H1 (cell line): ENCODE measurements at regions not wholly inside any gene's neighbourhood (a gene's known extent, or its start where the extent isn't known, plus 50 kb on each side); places are given as distances from the start of the nearest gene placed in this dataset.

Experiments used
- CTCF ChIA-PET: fragments of 300-600 bp; sonication (Branson Sonifier 250); formaldehyde crosslinking; loops from one replicate; lab custom pipeline; 2021; ENCODE audit not compliant: partially characterized antibody; lab: Charles Lee
- POLR2A ChIA-PET: fragments of 300-600 bp; sonication (Branson Sonifier 250); formaldehyde crosslinking; loops from one replicate; lab custom pipeline; 2021; ENCODE audit warnings: inconsistent platforms; ENCODE audit not compliant: partially characterized antibody; lab: Charles Lee
- DNase-seq, 2 experiments: peaks; one replicate each; pipeline versions ENCODE4 v3.0.0 to v3.0.0-alpha.2; 2010 to 2022; ENCODE audit warnings: low spot score in 2 of 2, low read depth in 1 of 2, mixed read lengths in 1 of 2
- FAIRE-seq: peaks from 2 replicates; lab custom pipeline; 2011; peaks lifted over from hg19 to GRCh38; lab: Jason Lieb, UNC
- H2AFZ ChIP-seq: 2 replicates; pipeline ENCODE4 v1.8.1; 2012; ENCODE audit warnings: low read length, inconsistent platforms
- H2AK5ac ChIP-seq: 2 replicates; pipeline ENCODE4 v1.6.1; 2013; ENCODE audit warnings: low read depth, low read length
- H2BK120ac ChIP-seq: replicated peaks from 2 replicates; pipeline ENCODE3; 2013; ENCODE audit warnings: low read depth, low read length, inconsistent platforms
- H2BK12ac ChIP-seq: 2 replicates; pipeline ENCODE4 v1.6.1; 2013; ENCODE audit warnings: low read depth, low read length
- H2BK15ac ChIP-seq: 2 replicates; pipeline ENCODE4 v1.6.1; 2013; ENCODE audit warnings: low read length
- H2BK20ac ChIP-seq: 2 replicates; pipeline ENCODE4 v1.6.1; 2013; ENCODE audit warnings: low read length
- H2BK5ac ChIP-seq: 2 replicates; pipeline ENCODE4 v1.6.1; 2013; ENCODE audit warnings: low read depth, low read length
- H3K14ac ChIP-seq: 2 replicates; pipeline ENCODE4 v1.6.1; 2013; ENCODE audit warnings: inconsistent platforms; ENCODE audit not compliant: insufficient read length
- H3K18ac ChIP-seq: 2 replicates; pipeline ENCODE4 v1.6.1; 2013; ENCODE audit warnings: low read length; ENCODE audit errors: extremely low read depth
- H3K23ac ChIP-seq: 2 replicates; pipeline ENCODE4 v1.6.1; 2013; ENCODE audit warnings: inconsistent platforms; ENCODE audit not compliant: insufficient read length
- H3K23me2 ChIP-seq: 2 replicates; pipeline ENCODE4 v1.6.1; 2013; ENCODE audit warnings: low read depth, low read length
- H3K27ac ChIP-seq: 2 replicates; pipeline ENCODE4 v1.6.1; 2011; ENCODE audit warnings: low read depth, low read length, inconsistent platforms
- H3K27me3 ChIP-seq, 4 experiments: replicated peaks in 1 of 4; 1 replicate in 1 of 4; 2 replicates in 3 of 4; pipeline versions ENCODE4 v1.6.1 to v1.8.1; 2011 to 2013; ENCODE audit warnings: low read length in 3 of 4, mild to moderate bottlenecking in 3 of 4, inconsistent platforms in 2 of 4, mixed read lengths in 2 of 4, moderate library complexity in 1 of 4; ENCODE audit not compliant: control insufficient read depth in 3 of 4, insufficient read depth in 3 of 4; ENCODE audit errors: extremely low read depth in 1 of 4
- H3K36me3 ChIP-seq, 4 experiments: 2 replicates each; pipeline versions ENCODE4 v1.6.1 to v1.8.1; 2011 to 2013; ENCODE audit warnings: mild to moderate bottlenecking in 4 of 4, low read length in 3 of 4, moderate library complexity in 2 of 4, control low read depth in 1 of 4, inconsistent platforms in 1 of 4; ENCODE audit not compliant: insufficient read depth in 4 of 4, control insufficient read depth in 2 of 4
- H3K4ac ChIP-seq: replicated peaks from 2 replicates; pipeline ENCODE3; 2013; ENCODE audit warnings: low read length, low read depth, mixed read lengths, inconsistent platforms; ENCODE audit not compliant: insufficient read length
- H3K4me1 ChIP-seq, 4 experiments: replicated peaks in 1 of 4; 1 replicate in 1 of 4; 2 replicates in 3 of 4; pipeline versions ENCODE4 v1.6.1 to v1.8.1; 2011 to 2013; ENCODE audit warnings: low read length in 3 of 4, inconsistent platforms in 2 of 4, mixed read lengths in 1 of 4; ENCODE audit not compliant: insufficient read depth in 4 of 4, control insufficient read depth in 3 of 4
- H3K4me2 ChIP-seq, 2 experiments: 2 replicates each; pipeline versions ENCODE4 v1.6.1 to v1.8.1; 2011 to 2013; ENCODE audit warnings: low read depth in 2 of 2, low read length in 2 of 2, control low read depth in 1 of 2, inconsistent platforms in 1 of 2, mild to moderate bottlenecking in 1 of 2; ENCODE audit not compliant: insufficient read depth in 1 of 2
- H3K4me3 ChIP-seq, 4 experiments: fragments of 200-600, 300-600 bp in 1 of 4; sonication (generic), shearing (Covaris generic), sonication (Bioruptor Twin) in 1 of 4; 2 replicates each; pipeline versions ENCODE4 v1.5.1 to v1.8.1; 2011 to 2016; ENCODE audit warnings: low read length in 4 of 4, low read depth in 3 of 4, control low read depth in 2 of 4, inconsistent platforms in 2 of 4, mild to moderate bottlenecking in 2 of 4, mixed read lengths in 1 of 4, moderate library complexity in 1 of 4; ENCODE audit not compliant: insufficient read depth in 2 of 4; ENCODE audit errors: extremely low read depth in 1 of 4
- H3K56ac ChIP-seq: replicated peaks from 2 replicates; pipeline ENCODE3; 2013; ENCODE audit warnings: low read depth, mild to moderate bottlenecking, mixed read lengths, low read length, inconsistent platforms; ENCODE audit not compliant: insufficient read length
- H3K79me1 ChIP-seq: 2 replicates; pipeline ENCODE4 v1.6.1; 2013; ENCODE audit warnings: low read depth, low read length, control low read depth
- H3K79me2 ChIP-seq, 2 experiments: 2 replicates each; pipeline versions ENCODE4 v1.6.1 to v1.8.1; 2012 to 2013; ENCODE audit warnings: low read length in 2 of 2, mild to moderate bottlenecking in 2 of 2, inconsistent platforms in 1 of 2; ENCODE audit not compliant: insufficient read depth in 2 of 2, control insufficient read depth in 1 of 2
- H3K9ac ChIP-seq, 4 experiments: replicated peaks in 1 of 4; 1 replicate in 1 of 4; 2 replicates in 3 of 4; pipeline versions ENCODE4 v1.6.1 to v1.8.1; 2011 to 2013; ENCODE audit warnings: low read depth in 3 of 4, low read length in 3 of 4, control low read depth in 2 of 4, mild to moderate bottlenecking in 2 of 4, moderate library complexity in 2 of 4, inconsistent platforms in 1 of 4; ENCODE audit errors: extremely low read depth in 1 of 4
- H3K9me3 ChIP-seq, 2 experiments: 2 replicates each; pipeline versions ENCODE4 v1.6.1 to v1.8.1; 2012 to 2013; ENCODE audit warnings: mild to moderate bottlenecking in 2 of 2, moderate library complexity in 2 of 2, control low read depth in 1 of 2, inconsistent platforms in 1 of 2, low read depth in 1 of 2, low read length in 1 of 2, mixed read lengths in 1 of 2; ENCODE audit not compliant: insufficient read depth in 2 of 2
- H4K20me1 ChIP-seq, 2 experiments: replicated peaks in 1 of 2; 2 replicates each; pipeline versions ENCODE3 to v1.8.1; 2011 to 2013; ENCODE audit warnings: inconsistent platforms in 2 of 2, low read length in 2 of 2, mild to moderate bottlenecking in 1 of 2; ENCODE audit not compliant: insufficient read depth in 2 of 2, control insufficient read depth in 1 of 2
- H4K5ac ChIP-seq: 2 replicates; pipeline ENCODE4 v1.6.1; 2013; ENCODE audit warnings: low read length, low read depth, mixed read lengths, inconsistent platforms; ENCODE audit not compliant: insufficient read length
- H4K8ac ChIP-seq: 2 replicates; pipeline ENCODE4 v1.8.0; 2013; ENCODE audit warnings: mild to moderate bottlenecking, moderate library complexity, low read length, inconsistent platforms; ENCODE audit not compliant: insufficient read depth; ENCODE audit errors: extremely low read depth
- H4K91ac ChIP-seq: replicated peaks from 2 replicates; pipeline ENCODE3; 2013; ENCODE audit warnings: low read length, mixed read lengths, inconsistent platforms; ENCODE audit not compliant: insufficient read length
- ASH2L ChIP-seq: fragments of 200-600, 300-600 bp; sonication (generic); IDR thresholded peaks from one replicate; pipeline ENCODE4 v1.7.1; 2017; ENCODE audit warnings: low read length
- ATF2 ChIP-seq: IDR thresholded peaks from 2 replicates; pipeline ENCODE4 v1.6.1; 2012; ENCODE audit warnings: low read length, inconsistent platforms
- CTBP2 ChIP-seq: IDR thresholded peaks from 2 replicates; pipeline ENCODE4 v1.7.0; 2011; ENCODE audit warnings: borderline replicate concordance, mild to moderate bottlenecking, moderate library complexity, mixed read lengths, low read length; ENCODE audit not compliant: insufficient read depth, insufficient read length
- EP300 ChIP-seq, 2 experiments: IDR thresholded peaks; 1 replicate in 1 of 2; 2 replicates in 1 of 2; pipeline ENCODE4 v1.6.1; 2011 to 2012; ENCODE audit warnings: low read depth in 2 of 2, low read length in 2 of 2, mild to moderate bottlenecking in 2 of 2, borderline replicate concordance in 1 of 2, inconsistent platforms in 1 of 2, moderate library complexity in 1 of 2
- GABPA ChIP-seq: IDR thresholded peaks from 2 replicates; pipeline ENCODE4 v1.6.1; 2011; ENCODE audit warnings: mild to moderate bottlenecking, low read length, moderate library complexity, borderline replicate concordance; ENCODE audit not compliant: insufficient read depth
- KDM5A ChIP-seq: fragments of 200-600 bp; IDR thresholded peaks from 2 replicates; pipeline ENCODE4 v1.7.1; 2012; ENCODE audit warnings: mild to moderate bottlenecking, low read length, inconsistent platforms, mixed read lengths
- RBBP5 ChIP-seq: IDR thresholded peaks from 2 replicates; pipeline ENCODE4 v1.7.1; 2012; ENCODE audit warnings: low read depth, mild to moderate bottlenecking, inconsistent platforms, low read length, moderate library complexity, borderline replicate concordance
- SIN3A ChIP-seq, 2 experiments: IDR thresholded peaks in 1 of 2; conservative IDR thresholded peaks in 1 of 2; 2 replicates each; pipeline ENCODE4 v1.6.1; 2011 to 2012; ENCODE audit warnings: low read length in 2 of 2, improper control_type of control experiment in 1 of 2, low read depth in 1 of 2, mild to moderate bottlenecking in 1 of 2
- SIX5 ChIP-seq: IDR thresholded peaks from 2 replicates; pipeline ENCODE4 v1.6.1; 2011; ENCODE audit warnings: mild to moderate bottlenecking, low read depth, low read length
- TCF12 ChIP-seq: IDR thresholded peaks from 2 replicates; pipeline ENCODE4 v1.6.1; 2011; ENCODE audit warnings: low read depth, mild to moderate bottlenecking, low read length
- TEAD4 ChIP-seq: IDR thresholded peaks from 2 replicates; pipeline ENCODE4 v1.6.1; 2012; ENCODE audit warnings: low read depth, low read length, inconsistent platforms, mixed read lengths
- WGBS, 2 experiments: shearing (Covaris generic) in 1 of 2; methylation state at CpG; one replicate each; pipeline versions ENCODE4 v1.1.6 to v1.1.7; 2013 to 2015; ENCODE audit warnings: low lambda C conversion rate in 2 of 2, mixed read lengths in 2 of 2, inconsistent platforms in 1 of 2, low coverage in 1 of 2, missing lambda C conversion rate in 1 of 2; ENCODE audit not compliant: insufficient replicate concordance in 2 of 2, insufficient coverage in 1 of 2, insufficient read length in 1 of 2; ENCODE audit errors: extremely low coverage in 1 of 2, missing lambda C conversion rate in 1 of 2; 5-methylcytosine and 5-hydroxymethylcytosine counted together

DNA sequence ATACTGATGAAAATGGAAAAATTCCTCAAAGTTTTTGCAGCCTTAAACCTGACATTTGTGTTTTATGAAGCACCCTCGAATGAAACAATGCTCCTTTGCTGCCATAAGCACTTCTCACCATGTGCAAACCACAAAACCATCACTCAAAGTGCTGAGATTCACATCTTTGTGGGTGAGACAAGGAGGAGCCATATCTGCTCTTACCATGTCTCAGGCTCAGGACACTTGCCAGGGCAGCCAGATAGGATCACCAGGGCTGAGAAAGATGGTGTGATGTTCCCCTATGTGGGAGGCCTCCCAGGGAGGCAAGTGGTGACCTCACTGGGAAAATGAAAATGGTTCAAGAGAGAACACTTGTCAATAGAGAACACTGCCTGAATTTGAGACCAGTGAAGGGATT is 120.4 kb downstream of the CCDC34 start:
- Histone ChIP-seq H3K23ac (no peak overlapping the region), H3K14ac (no peak overlapping the region), H3K56ac (no peak overlapping the region), H4K5ac (no peak overlapping the region), H3K4me1 (peaks cover 0 to 3% (median 1%) of the 10 kb centered on the region in 4 experiments; a peak in 4 of 7 replicates), H3K18ac (no peak overlapping the region), H3K79me2 (no peaks in the 10 kb centered on the region), H4K91ac (no peak overlapping the region), H3K27me3 (no peaks in the 10 kb centered on the region), H3K4me2 (no peak overlapping the region), H4K20me1 (no peaks in the 10 kb centered on the region), H3K4me3 (no peak overlapping the region), H2BK20ac (no peak overlapping the region), H3K9me3 (peaks cover 0 to 4% of the 10 kb centered on the region in 2 experiments; a peak in 1 of 4 replicates), H2BK120ac (no peak overlapping the region), H3K9ac (no peak overlapping the region), H3K36me3 (no peaks in the 10 kb centered on the region), H3K79me1 (no peaks in the 10 kb centered on the region), H3K27ac (no peak overlapping the region), H2BK5ac (no peak overlapping the region), H2BK12ac (no peak overlapping the region), H2AFZ (peak overlapping the region; percentile 25; the same call in 1 of the 2 replicates), H2BK15ac (no peak overlapping the region), H3K23me2 (no peaks in the 10 kb centered on the region; the same call in 1 of the 2 replicates), H2AK5ac (no peak overlapping the region), H4K8ac (no peak overlapping the region), H3K4ac (no peak overlapping the region)
- CTCF ChIA-PET: interaction anchor here (1.4 to 1.5 kb wide), 4 partner anchors 11 to 243 kb away, joined by 3 to 7 read pairs (median 6); no protein-coding TSS in a partner anchor
- POLR2A ChIA-PET: interaction anchor here (0.9 kb wide), 1 partner anchor 14 kb away, joined by 3 read pairs; no protein-coding TSS in a partner anchor
- FAIRE-seq (no peak), DNase-seq (no peak)
- 83% methylated on average over 1 of the region's 1 CpG; no CpG with 5 or more reads in 1 of the 2 experiments for WGBS, 2 experiments
- TF ChIP-seq EP300 (IDR thresholded peaks at IDR 0.05; ENCODE audit: borderline replicate concordance in 1 of 2, low read depth in 2 of 2, low read length in 2 of 2) (no peak), GABPA (no peak), SIX5 (no peak), SIN3A (conservative IDR thresholded peaks at IDR 0.05 in 1 of 2, IDR thresholded peaks at IDR 0.05 in 1 of 2; ENCODE audit: low read depth in 1 of 2, low read length in 2 of 2) (no peak), ASH2L (no peak), TCF12 (no peak), TEAD4 (no peak), ATF2 (no peak), RBBP5 (no peak), KDM5A (no peak), CTBP2 (no peak)
